ENCODE measurements at regions not wholly inside any gene's neighbourhood (a gene's known extent, or its start where the extent isn't known, plus 50 kb on each side); places are given as distances from the start of the nearest gene placed in this dataset.

GRCh38 chr2:104685591-104685990, 168.3 kb upstream of the POU3F3 start:
- Mint-ChIP-seq H3K4me3 (no peak overlapping the region), H3K27me3 (ENCODE audit: low read depth) (no peaks in the 10 kb centered on the region; the same call in none of the 2 replicates), H3K4me1 (no peaks in the 10 kb centered on the region), H3K36me3 (ENCODE audit: insufficient read depth in 1 of 3, low read depth in 3 of 3) (no peaks in the 10 kb centered on the region), H3K27ac (no peak overlapping the region), H3K9me3 (no peaks in the 10 kb centered on the region)
- TF ChIP-seq, protein P1, sequence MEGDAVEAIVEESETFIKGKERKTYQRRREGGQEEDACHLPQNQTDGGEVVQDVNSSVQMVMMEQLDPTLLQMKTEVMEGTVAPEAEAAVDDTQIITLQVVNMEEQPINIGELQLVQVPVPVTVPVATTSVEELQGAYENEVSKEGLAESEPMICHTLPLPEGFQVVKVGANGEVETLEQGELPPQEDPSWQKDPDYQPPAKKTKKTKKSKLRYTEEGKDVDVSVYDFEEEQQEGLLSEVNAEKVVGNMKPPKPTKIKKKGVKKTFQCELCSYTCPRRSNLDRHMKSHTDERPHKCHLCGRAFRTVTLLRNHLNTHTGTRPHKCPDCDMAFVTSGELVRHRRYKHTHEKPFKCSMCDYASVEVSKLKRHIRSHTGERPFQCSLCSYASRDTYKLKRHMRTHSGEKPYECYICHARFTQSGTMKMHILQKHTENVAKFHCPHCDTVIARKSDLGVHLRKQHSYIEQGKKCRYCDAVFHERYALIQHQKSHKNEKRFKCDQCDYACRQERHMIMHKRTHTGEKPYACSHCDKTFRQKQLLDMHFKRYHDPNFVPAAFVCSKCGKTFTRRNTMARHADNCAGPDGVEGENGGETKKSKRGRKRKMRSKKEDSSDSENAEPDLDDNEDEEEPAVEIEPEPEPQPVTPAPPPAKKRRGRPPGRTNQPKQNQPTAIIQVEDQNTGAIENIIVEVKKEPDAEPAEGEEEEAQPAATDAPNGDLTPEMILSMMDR (conservative IDR thresholded peaks at IDR 0.05), result no peak
- no peaks in the 10 kb centered on the region for H3K79me1 ChIP-seq (ENCODE audit: insufficient read depth, low read depth, low read length, poor library complexity, severe bottlenecking)
- no peak overlapping the region for H2AFZ ChIP-seq (ENCODE audit: low read length)
- no peak overlapping the region for H3K23ac ChIP-seq (ENCODE audit: insufficient read length, low read depth, low read length)
- no peaks in the 10 kb centered on the region for H4K20me1 ChIP-seq (ENCODE audit: control insufficient read depth, insufficient read depth, insufficient read length)
- H3K27me3 ChIP-seq (ENCODE audit: insufficient read depth, low read length), result no peaks in the 10 kb centered on the region
- DNase-seq, result no peak
- H3K14ac ChIP-seq (ENCODE audit: insufficient read depth, low read length), result no peak overlapping the region
- no peak overlapping the region for H3K9ac ChIP-seq (ENCODE audit: extremely low read depth, insufficient read length, low read length)
- no peak overlapping the region for H2BK5ac ChIP-seq (ENCODE audit: insufficient read length, low read length)
- no peaks in the 10 kb centered on the region for H3K9me3 ChIP-seq (ENCODE audit: control insufficient read depth, low read depth, low read length)
- no peak overlapping the region for H3K4ac ChIP-seq (ENCODE audit: low read depth, low read length)
- H2AK5ac ChIP-seq (ENCODE audit: insufficient read length, low read length), result no peak overlapping the region
- no peak overlapping the region for H2BK120ac ChIP-seq (ENCODE audit: low read depth, low read length, poor library complexity, severe bottlenecking)
- H3T11ph ChIP-seq (ENCODE audit: low read length), result no peak overlapping the region
- H3K4me1 ChIP-seq (ENCODE audit: insufficient read depth, low read length), result no peaks in the 10 kb centered on the region
- no peaks in the 10 kb centered on the region for H3K23me2 ChIP-seq (ENCODE audit: insufficient read length, low read depth, low read length, poor library complexity, severe bottlenecking)
- WGBS (ENCODE audit: extremely low coverage, insufficient read length, low lambda C conversion rate), result no CpG with 5 or more reads among the region's 4 CpGs
- H2BK12ac ChIP-seq (ENCODE audit: insufficient read length, low read depth, low read length), result no peak overlapping the region
- H3K56ac ChIP-seq (ENCODE audit: insufficient read length, low read depth, low read length), result no peak overlapping the region
- no peak overlapping the region for H3K27ac ChIP-seq (ENCODE audit: insufficient read length, low read depth, low read length)
- no peaks in the 10 kb centered on the region for H3K79me2 ChIP-seq (ENCODE audit: insufficient read depth, low read length)
- no peak overlapping the region for H2BK20ac ChIP-seq (ENCODE audit: low read depth, low read length, poor library complexity, severe bottlenecking)
- no peak overlapping the region for H4K5ac ChIP-seq (ENCODE audit: insufficient read length, low read depth, low read length)
- H3K18ac ChIP-seq (ENCODE audit: insufficient read length, low read depth, low read length), result no peak overlapping the region
- H4K91ac ChIP-seq (ENCODE audit: insufficient read length, low read depth, low read length), result no peak overlapping the region
- H2BK15ac ChIP-seq (ENCODE audit: low read depth, low read length), result no peak overlapping the region
- no peak overlapping the region for H4K8ac ChIP-seq (replicated peaks; ENCODE audit: insufficient read length, low read depth, low read length)
- no peak overlapping the region for H3K4me2 ChIP-seq (ENCODE audit: insufficient read depth, insufficient read length, low read length)

Measured in H9 (cell line).